ENCODE measurements at regions not wholly inside any gene's neighbourhood (a gene's known extent, or its start where the extent isn't known, plus 50 kb on each side); places are given as distances from the start of the nearest gene placed in this dataset.

- TF ChIP-seq CTCF (IDR thresholded peaks at IDR 0.05 in 4 of 5, conservative IDR thresholded peaks at IDR 0.05 in 1 of 5) (no peak), POLR2A (IDR thresholded peaks at IDR 0.05) (no peak)
Measured at GRCh38 chr7:68038621-68039314, 1042.1 kb downstream of the TYW1 start.

Data from gastrocnemius medialis (tissue), 4 donors.